SK-N-SH (cell line): ENCODE measurements at regions not wholly inside any gene's neighbourhood (a gene's known extent, or its start where the extent isn't known, plus 50 kb on each side); places are given as distances from the start of the nearest gene placed in this dataset.
"Not testable (repeated sequence)": the region's sequence is repeated elsewhere in the genome, so short reads cannot be mapped to it uniquely, and the experiment has no call there.

Experiments used
- CTCF ChIA-PET: fragments of 300-600, 350-600 bp; formaldehyde crosslinking; extraction: SDS; loops from one replicate; lab custom pipeline; 2021; lab: Yijun Ruan, JAX
- POLR2A ChIA-PET: fragments of 350-600 bp; sonication (Branson Sonifier 250); formaldehyde crosslinking; extraction: SDS; loops from one replicate; lab custom pipeline; 2020; ENCODE audit warnings: antibody characterized with exemption, inconsistent platforms; lab: Yijun Ruan, JAX
- DNase-seq: peaks from one replicate; pipeline ENCODE4 v3.0.0; 2012
- H2AFZ ChIP-seq: fragments of 200-600 bp; sonication (generic); 2 replicates; pipeline ENCODE4 v1.8.1; 2016; ENCODE audit warnings: antibody characterized with exemption, mild to moderate bottlenecking, low read depth
- H3F3A ChIP-seq: fragments of 200-600 bp; sonication (generic); replicated peaks from 2 replicates; pipeline ENCODE3; 2016; ENCODE audit warnings: antibody characterized with exemption, mild to moderate bottlenecking; ENCODE audit not compliant: insufficient read depth
- H3K27ac ChIP-seq, 2 experiments: fragments of 200-500 bp in 1 of 2; fragments of 200-600 bp in 1 of 2; sonication (Bioruptor generic) in 1 of 2; sonication (generic), shearing (Covaris generic) in 1 of 2; 2 replicates each; pipeline versions ENCODE4 v1.5.1 to v1.6.1; 2014 to 2016; ENCODE audit warnings: low read depth in 2 of 2, inconsistent platforms in 1 of 2, low read length in 1 of 2, mild to moderate bottlenecking in 1 of 2, mixed read lengths in 1 of 2
- H3K27me3 ChIP-seq: fragments of 200-600 bp; sonication (generic), shearing (Covaris generic); 2 replicates; pipeline ENCODE4 v1.6.1; 2016; ENCODE audit warnings: mixed run types; ENCODE audit not compliant: insufficient read depth
- H3K36me3 ChIP-seq, 2 experiments: fragments of 200-500 bp in 1 of 2; fragments of 200-600 bp in 1 of 2; sonication (Bioruptor generic) in 1 of 2; sonication (generic) in 1 of 2; replicated peaks in 1 of 2; 2 replicates each; pipeline versions ENCODE3 to v1.5.1; 2014 to 2016; ENCODE audit warnings: low read length in 1 of 2, mild to moderate bottlenecking in 1 of 2; ENCODE audit not compliant: insufficient read depth in 2 of 2, control insufficient read depth in 1 of 2
- H3K4me1 ChIP-seq, 2 experiments: fragments of 200-500 bp in 1 of 2; fragments of 200-600 bp in 1 of 2; sonication (Bioruptor generic) in 1 of 2; sonication (generic), shearing (Covaris generic) in 1 of 2; 2 replicates each; pipeline versions ENCODE4 v1.5.1 to v1.6.1; 2014 to 2016; ENCODE audit warnings: low read depth in 1 of 2, low read length in 1 of 2, mixed run types in 1 of 2; ENCODE audit not compliant: insufficient read depth in 2 of 2, control insufficient read depth in 1 of 2
- H3K4me2 ChIP-seq: fragments of 200-600 bp; sonication (generic), shearing (Covaris generic); 2 replicates; pipeline ENCODE4 v1.6.1; 2017; ENCODE audit warnings: mixed run types
- H3K4me3 ChIP-seq, 2 experiments: fragments of 200-500 bp in 1 of 2; fragments of 200-600 bp in 1 of 2; sonication (Bioruptor generic) in 1 of 2; sonication (generic), shearing (Covaris generic) in 1 of 2; 2 replicates each; pipeline versions ENCODE4 v1.5.1 to v1.8.1; 2014 to 2016; ENCODE audit warnings: low read depth in 2 of 2, inconsistent platforms in 1 of 2, low read length in 1 of 2, mild to moderate bottlenecking in 1 of 2, mixed read lengths in 1 of 2, moderate library complexity in 1 of 2
- H3K79me2 ChIP-seq: fragments of 200-600 bp; sonication (generic); 2 replicates; pipeline ENCODE4 v1.8.1; 2017; ENCODE audit warnings: mild to moderate bottlenecking; ENCODE audit not compliant: insufficient read depth
- H3K9ac ChIP-seq: fragments of 200-600 bp; sonication (generic); 2 replicates; pipeline ENCODE4 v1.6.1; 2017; ENCODE audit warnings: mixed run types
- H3K9me2 ChIP-seq: fragments of 200-600 bp; sonication (generic); 2 replicates; pipeline ENCODE4 v1.6.1; 2017; ENCODE audit warnings: mixed run types
- H3K9me3 ChIP-seq: fragments of 200-600 bp; sonication (generic); 2 replicates; pipeline ENCODE4 v1.6.1; 2017; ENCODE audit warnings: mixed run types, mild to moderate bottlenecking, moderate library complexity
- H4K20me1 ChIP-seq: fragments of 200-600 bp; sonication (generic); 2 replicates; pipeline ENCODE4 v1.6.1; 2017; ENCODE audit warnings: mild to moderate bottlenecking, mixed run types; ENCODE audit not compliant: insufficient read depth
- CTCF ChIP-seq: fragments of 200-600 bp; sonication (generic); IDR thresholded peaks from 2 replicates; pipeline ENCODE4 v1.6.1; 2017; ENCODE audit warnings: antibody characterized with exemption, mild to moderate bottlenecking, moderate library complexity
- FOXM1 ChIP-seq: IDR thresholded peaks from 2 replicates; pipeline ENCODE4 v1.4.0; 2012; ENCODE audit warnings: low read depth, mild to moderate bottlenecking
- MXI1 ChIP-seq: IDR thresholded peaks from 2 replicates; pipeline ENCODE4 v1.6.1; 2012; ENCODE audit warnings: mild to moderate bottlenecking, low read depth, low read length, improper control_type of control experiment
- NFIC ChIP-seq: IDR thresholded peaks from 2 replicates; pipeline ENCODE4 v1.4.0; 2012; ENCODE audit warnings: borderline replicate concordance
- POLR2AphosphoS5 ChIP-seq: IDR thresholded peaks from 2 replicates; pipeline ENCODE4 v1.6.1; 2012; ENCODE audit warnings: low read depth, low read length
- RAD21 ChIP-seq: IDR thresholded peaks from 2 replicates; pipeline ENCODE4 v1.6.1; 2012; ENCODE audit warnings: mild to moderate bottlenecking, low read length
- RCOR1 ChIP-seq: fragments of 150-350 bp; IDR thresholded peaks from 2 replicates; pipeline ENCODE4 v1.6.1; 2017; ENCODE audit warnings: antibody characterized with exemption, low read length
- RXRA ChIP-seq: IDR thresholded peaks from 2 replicates; pipeline ENCODE4 v1.4.0; 2012; ENCODE audit warnings: low read depth, mild to moderate bottlenecking, borderline replicate concordance
- SMC3 ChIP-seq: IDR thresholded peaks from 2 replicates; pipeline ENCODE4 v1.6.1; 2012; ENCODE audit warnings: low read depth, low read length, improper control_type of control experiment
- TCF12 ChIP-seq: IDR thresholded peaks from 2 replicates; pipeline ENCODE4 v1.4.0; 2012
- TEAD4 ChIP-seq: IDR thresholded peaks from 2 replicates; pipeline ENCODE4 v1.4.0; 2012; ENCODE audit warnings: mild to moderate bottlenecking, borderline replicate concordance; ENCODE audit not compliant: insufficient read depth
- YY1 ChIP-seq: IDR thresholded peaks from 2 replicates; pipeline ENCODE4 v1.4.0; 2012; ENCODE audit warnings: low read depth, mild to moderate bottlenecking
- WGBS: methylation state at CpG from one replicate; pipeline ENCODE4 v1.1.6; 2017; ENCODE audit warnings: low lambda C conversion rate; 5-methylcytosine and 5-hydroxymethylcytosine counted together

GRCh38 chr14:106129274-106129673, 602.9 kb downstream of the TMEM121 start:
- no peaks in the 10 kb centered on the region for H4K20me1 ChIP-seq
- H2AFZ ChIP-seq: no peak overlapping the region
- H3F3A ChIP-seq: no peaks in the 10 kb centered on the region
- no peaks in the 10 kb centered on the region for H3K36me3 ChIP-seq
- H3K4me2 ChIP-seq: no peak overlapping the region
- no peaks in the 10 kb centered on the region for H3K79me2 ChIP-seq
- no peaks in the 10 kb centered on the region for H3K4me1 ChIP-seq
- no peak overlapping the region for H3K4me3 ChIP-seq
- no peak for DNase-seq
- ChIA-PET CTCF (no interaction called here), POLR2A (no interaction called here)
- no peaks in the 10 kb centered on the region for H3K9me2 ChIP-seq
- TF ChIP-seq CTCF: no peak
- TF ChIP-seq TCF12: no peak
- TF ChIP-seq POLR2AphosphoS5: no peak
- no peak for TF ChIP-seq RCOR1
- TF ChIP-seq YY1: no peak
- no peak for TF ChIP-seq NFIC
- TF ChIP-seq SMC3: no peak
- TF ChIP-seq FOXM1: no peak
- no peak for TF ChIP-seq TEAD4
- TF ChIP-seq MXI1: no peak
- TF ChIP-seq RAD21: no peak
- TF ChIP-seq RXRA: no peak
- no peak overlapping the region for H3K27ac ChIP-seq
- no peak overlapping the region for H3K9ac ChIP-seq
- WGBS: 0% methylated on average over 5 of the region's 5 CpGs
- no peaks in the 10 kb centered on the region; the same call in 1 of the 2 replicates for H3K27me3 ChIP-seq
- H3K9me3 ChIP-seq: no peaks in the 10 kb centered on the region

- DNase-seq, H2AFZ ChIP-seq, H3K4me2 ChIP-seq, H3K4me1 ChIP-seq, H3K27ac ChIP-seq, H3K9me3 ChIP-seq, POLR2A ChIA-PET, H3K79me2 ChIP-seq, H3F3A ChIP-seq, H4K20me1 ChIP-seq, H3K9ac ChIP-seq, H3K9me2 ChIP-seq, H3K36me3 ChIP-seq, H3K27me3 ChIP-seq, CTCF ChIA-PET, H3K4me3 ChIP-seq: not testable (repeated sequence)
- 3% methylated on average over 8 of the region's 8 CpGs for WGBS
Observed at GRCh38 chr14:106129904-106130661, 603.7 kb downstream of the TMEM121 start.

GRCh38 chr14:106133126-106133525, 606.7 kb downstream of the TMEM121 start:
- H2AFZ ChIP-seq, H4K20me1 ChIP-seq, H3K4me3 ChIP-seq, H3K27me3 ChIP-seq, H3K36me3 ChIP-seq, DNase-seq, H3K79me2 ChIP-seq, CTCF ChIA-PET, H3K9ac ChIP-seq, H3K4me2 ChIP-seq, H3K9me3 ChIP-seq, H3K4me1 ChIP-seq, H3F3A ChIP-seq, H3K27ac ChIP-seq, H3K9me2 ChIP-seq, POLR2A ChIA-PET: not testable (repeated sequence)
- 6% methylated on average over 2 of the region's 2 CpGs for WGBS
